ENCODE measurements at regions not wholly inside any gene's neighbourhood (a gene's known extent, or its start where the extent isn't known, plus 50 kb on each side); places are given as distances from the start of the nearest gene placed in this dataset.

DNA sequence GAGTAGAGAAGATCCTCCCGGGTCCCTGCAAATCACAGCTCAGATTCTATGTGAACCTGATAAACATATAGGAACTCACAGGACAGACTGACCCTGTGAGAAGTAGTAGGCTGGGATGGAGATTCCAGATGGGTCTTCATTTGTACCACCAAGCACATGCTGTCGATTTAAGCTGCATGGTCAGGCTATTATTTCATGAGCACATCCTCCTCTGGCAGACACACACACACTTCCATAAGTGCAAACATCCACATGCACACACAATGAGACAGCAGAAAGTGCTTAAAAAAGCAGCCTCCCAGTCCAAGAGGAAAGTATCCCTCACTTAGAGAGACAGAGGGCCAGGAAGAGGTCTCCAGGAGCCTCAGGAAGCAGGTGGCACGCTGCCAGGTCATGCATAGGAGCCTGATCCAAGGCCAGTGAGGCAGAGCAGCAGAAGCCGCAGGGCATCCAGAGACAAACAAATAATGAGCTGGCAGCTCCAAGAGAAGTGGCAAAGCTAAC, 131.8 kb downstream of the UNC5CL start:
- Histone ChIP-seq H2AFZ (ENCODE audit: low read length) (no peak overlapping the region), H3K9me2 (ENCODE audit: low read depth, low read length) (no peaks in the 10 kb centered on the region), H3K4me2 (ENCODE audit: low read length) (no peak overlapping the region), H3K4me1 (ENCODE audit: insufficient read depth, low read length, severe bottlenecking) (peaks cover 3% of the 10 kb centered on the region), H3K79me2 (ENCODE audit: insufficient read depth, low read length) (no peaks in the 10 kb centered on the region), H4K20me1 (ENCODE audit: insufficient read depth, low read length) (no peaks in the 10 kb centered on the region), H3K9ac (ENCODE audit: low read length) (no peak overlapping the region), H3K27me3 (ENCODE audit: insufficient read depth, low read length) (peaks cover 3% of the 10 kb centered on the region; the same call in 1 of the 2 replicates), H3K9me3 (ENCODE audit: low read length) (no peaks in the 10 kb centered on the region), H3F3A (ENCODE audit: insufficient read depth, low read length) (no peaks in the 10 kb centered on the region), H3K4me3 (ENCODE audit: low read depth, low read length, poor library complexity, severe bottlenecking) (no peak overlapping the region), H3K27ac (ENCODE audit: low read depth, low read length, poor library complexity, severe bottlenecking) (no peak overlapping the region), H3K36me3 (ENCODE audit: insufficient read depth, low read length) (no peaks in the 10 kb centered on the region)
- TF ChIP-seq EZH2 (IDR thresholded peaks at IDR 0.05; ENCODE audit: borderline replicate concordance, low read length) (no peak), CTCF (IDR thresholded peaks at IDR 0.05; ENCODE audit: low read length) (no peak)

GRCh38 chr6:40906759-40907158, 132.3 kb downstream of the UNC5CL start:
- no peaks in the 10 kb centered on the region for H3K9me2 ChIP-seq (ENCODE audit: low read depth, low read length)
- no peak overlapping the region for H3K4me3 ChIP-seq (ENCODE audit: low read depth, low read length, poor library complexity, severe bottlenecking)
- no peak overlapping the region for H3K4me2 ChIP-seq (ENCODE audit: low read length)
- no peaks in the 10 kb centered on the region for H3K4me1 ChIP-seq (ENCODE audit: insufficient read depth, low read length, severe bottlenecking)
- peaks cover 3% of the 10 kb centered on the region; the same call in 1 of the 2 replicates for H3K27me3 ChIP-seq (ENCODE audit: insufficient read depth, low read length)
- no peaks in the 10 kb centered on the region for H3K9me3 ChIP-seq (ENCODE audit: low read length)
- no peaks in the 10 kb centered on the region for H4K20me1 ChIP-seq (ENCODE audit: insufficient read depth, low read length)
- no peak for TF ChIP-seq EZH2 (IDR thresholded peaks at IDR 0.05; ENCODE audit: borderline replicate concordance, low read length)
- TF ChIP-seq CTCF (IDR thresholded peaks at IDR 0.05; ENCODE audit: low read length), result no peak
- no peak overlapping the region for H3K9ac ChIP-seq (ENCODE audit: low read length)
- H3F3A ChIP-seq (ENCODE audit: insufficient read depth, low read length), result no peaks in the 10 kb centered on the region
- H3K27ac ChIP-seq (ENCODE audit: low read depth, low read length, poor library complexity, severe bottlenecking), result no peak overlapping the region
- H3K36me3 ChIP-seq (ENCODE audit: insufficient read depth, low read length), result no peaks in the 10 kb centered on the region
- H3K79me2 ChIP-seq (ENCODE audit: insufficient read depth, low read length), result no peaks in the 10 kb centered on the region
- H2AFZ ChIP-seq (ENCODE audit: low read length), result no peak overlapping the region

DNA sequence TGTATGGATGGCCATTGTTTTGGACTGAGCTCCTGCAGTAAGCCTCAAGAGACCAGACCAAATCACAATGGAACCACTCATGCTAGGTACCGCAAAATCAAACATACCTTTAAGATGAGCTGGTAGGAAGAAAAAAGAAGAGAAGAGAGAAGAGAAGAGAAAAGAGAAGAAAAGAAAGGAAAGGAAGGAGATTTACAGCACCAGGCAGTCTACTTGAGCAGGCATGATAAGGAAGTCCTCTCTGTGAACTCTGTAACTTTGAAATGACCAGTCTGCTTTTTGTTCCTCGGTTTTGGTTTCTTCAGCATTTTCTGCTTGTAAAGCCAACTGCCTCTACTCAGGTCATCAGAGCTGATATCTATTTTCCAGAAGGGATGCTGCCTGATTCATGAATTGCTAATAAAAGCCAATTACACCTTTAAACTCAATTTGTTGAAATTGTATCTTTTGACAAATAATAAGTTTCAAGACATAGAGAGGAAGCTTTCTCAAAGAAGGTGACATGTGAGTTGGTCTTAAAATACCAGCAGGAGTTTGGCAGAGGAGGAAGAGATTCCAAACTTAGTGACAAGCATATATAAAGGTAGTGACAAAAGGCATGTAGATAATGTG, 134.3 kb downstream of the UNC5CL start:
- H3K9me3 ChIP-seq (ENCODE audit: low read length), result no peaks in the 10 kb centered on the region

More for the DNA sequence above, 134.3 kb downstream of the UNC5CL start:
- Histone ChIP-seq H3K36me3 (ENCODE audit: insufficient read depth, low read length) (no peaks in the 10 kb centered on the region), H3K4me3 (ENCODE audit: low read depth, low read length, poor library complexity, severe bottlenecking) (no peak overlapping the region), H3K27ac (ENCODE audit: low read depth, low read length, poor library complexity, severe bottlenecking) (no peak overlapping the region), H3K27me3 (ENCODE audit: insufficient read depth, low read length) (no peaks in the 10 kb centered on the region), H4K20me1 (ENCODE audit: insufficient read depth, low read length) (no peaks in the 10 kb centered on the region), H3K79me2 (ENCODE audit: insufficient read depth, low read length) (no peaks in the 10 kb centered on the region), H3K9ac (ENCODE audit: low read length) (no peak overlapping the region), H3K4me2 (ENCODE audit: low read length) (no peak overlapping the region), H3K9me2 (ENCODE audit: low read depth, low read length) (no peaks in the 10 kb centered on the region), H3F3A (ENCODE audit: insufficient read depth, low read length) (no peaks in the 10 kb centered on the region), H2AFZ (ENCODE audit: low read length) (no peak overlapping the region), H3K4me1 (ENCODE audit: insufficient read depth, low read length, severe bottlenecking) (no peaks in the 10 kb centered on the region)
- TF ChIP-seq EZH2 (IDR thresholded peaks at IDR 0.05; ENCODE audit: borderline replicate concordance, low read length) (no peak), CTCF (IDR thresholded peaks at IDR 0.05; ENCODE audit: low read length) (no peak)
